GM21576 (cell line): ENCODE measurements at regions not wholly inside any gene's neighbourhood (a gene's known extent, or its start where the extent isn't known, plus 50 kb on each side); places are given as distances from the start of the nearest gene placed in this dataset.
"Not testable (repeated sequence)": the region's sequence is repeated elsewhere in the genome, so short reads cannot be mapped to it uniquely, and the experiment has no call there.

Experiments
- ATAC-seq: cut with Tn5 transposase; IDR thresholded peaks from one replicate; pipeline ENCODE4 v1.9.1; 2021; ENCODE audit warnings: mild to moderate bottlenecking, moderate library complexity; ENCODE audit not compliant: unreplicated experiment

DNA sequence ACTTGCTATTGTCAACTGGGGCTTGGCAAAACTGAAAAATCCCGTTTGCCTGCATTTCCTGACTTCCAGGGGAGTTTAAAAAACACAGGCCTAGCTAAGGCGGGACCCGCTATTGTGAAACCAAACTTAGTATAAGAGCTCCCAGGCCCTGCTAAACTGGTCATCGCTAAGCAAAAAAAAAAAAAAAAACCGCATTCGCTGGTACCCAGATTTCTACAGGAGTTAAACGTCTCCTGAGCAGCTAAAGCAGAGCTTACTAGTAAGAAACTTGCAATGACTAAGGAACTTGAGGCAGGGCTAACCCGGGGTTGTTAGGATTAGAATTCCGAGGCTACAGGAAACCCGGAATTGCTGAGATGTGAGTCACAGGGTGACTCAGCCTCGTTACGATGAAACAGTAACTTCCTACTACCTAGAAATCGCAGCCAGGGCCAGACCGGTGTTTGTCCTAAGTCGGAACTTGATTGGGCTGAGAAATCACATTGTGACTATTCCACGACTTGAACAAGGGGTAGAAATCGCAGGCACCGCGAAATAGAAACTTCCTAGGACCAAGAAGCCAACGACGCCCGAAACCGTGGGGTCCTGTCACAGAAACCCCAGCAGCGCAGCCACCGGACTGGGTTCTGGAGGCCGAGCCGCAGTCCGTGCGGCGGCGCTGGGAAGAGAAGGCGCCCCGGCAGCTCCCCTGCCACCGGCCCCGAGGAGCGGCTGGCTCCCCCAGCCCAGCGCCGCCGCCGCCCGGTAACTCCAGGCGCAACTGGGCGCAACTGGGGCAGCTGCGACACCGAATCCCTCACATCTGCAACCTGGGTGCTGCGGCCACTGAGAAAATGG, 89.4 kb downstream of the ANXA2R start:
- ATAC-seq = peak; percentile 31

DNA sequence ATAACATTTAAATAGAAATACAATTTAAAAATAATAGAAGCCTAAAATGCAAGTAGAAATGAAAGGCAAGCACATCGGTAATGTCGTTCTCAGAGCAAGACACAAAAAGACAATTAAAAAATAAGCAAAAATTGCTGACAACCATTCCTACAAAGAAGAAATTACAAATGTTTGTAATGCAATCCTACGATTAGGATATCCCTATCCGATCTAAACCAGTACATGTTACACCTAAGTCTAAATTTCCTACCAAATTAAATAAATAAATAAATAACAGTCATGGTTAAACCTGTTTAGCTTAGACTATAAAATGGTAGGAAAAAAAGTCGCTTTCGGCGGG, 90.0 kb downstream of the ANXA2R start:
- ATAC-seq = no peak

GRCh38 chr5:42949348-42950115, 90.6 kb downstream of the ANXA2R start:
- peak; percentile 62 for ATAC-seq

GRCh38 chr5:42948961-42949347, 91.2 kb downstream of the ANXA2R start:
- no peak for ATAC-seq

DNA sequence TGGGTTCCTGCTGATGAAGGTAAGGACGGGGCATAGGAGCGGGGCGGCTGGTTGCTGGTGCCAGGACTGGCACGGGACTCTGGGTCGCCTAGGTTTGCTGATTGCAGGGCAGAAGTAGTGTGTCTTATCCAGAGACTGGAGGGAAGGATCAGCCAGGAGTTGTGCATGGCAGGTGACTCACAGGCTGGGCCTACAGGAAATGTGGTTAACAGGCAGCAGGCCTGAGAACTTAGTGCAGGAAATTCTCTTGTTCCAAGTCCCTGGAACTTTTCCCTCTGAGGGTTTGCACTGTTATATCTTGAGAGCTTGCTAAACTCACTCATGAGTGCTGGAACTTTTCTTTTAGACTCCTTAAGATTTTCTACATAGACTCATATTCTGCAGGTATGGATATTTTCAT, 95.1 kb downstream of the ANXA2R start:
- no peak for ATAC-seq

DNA sequence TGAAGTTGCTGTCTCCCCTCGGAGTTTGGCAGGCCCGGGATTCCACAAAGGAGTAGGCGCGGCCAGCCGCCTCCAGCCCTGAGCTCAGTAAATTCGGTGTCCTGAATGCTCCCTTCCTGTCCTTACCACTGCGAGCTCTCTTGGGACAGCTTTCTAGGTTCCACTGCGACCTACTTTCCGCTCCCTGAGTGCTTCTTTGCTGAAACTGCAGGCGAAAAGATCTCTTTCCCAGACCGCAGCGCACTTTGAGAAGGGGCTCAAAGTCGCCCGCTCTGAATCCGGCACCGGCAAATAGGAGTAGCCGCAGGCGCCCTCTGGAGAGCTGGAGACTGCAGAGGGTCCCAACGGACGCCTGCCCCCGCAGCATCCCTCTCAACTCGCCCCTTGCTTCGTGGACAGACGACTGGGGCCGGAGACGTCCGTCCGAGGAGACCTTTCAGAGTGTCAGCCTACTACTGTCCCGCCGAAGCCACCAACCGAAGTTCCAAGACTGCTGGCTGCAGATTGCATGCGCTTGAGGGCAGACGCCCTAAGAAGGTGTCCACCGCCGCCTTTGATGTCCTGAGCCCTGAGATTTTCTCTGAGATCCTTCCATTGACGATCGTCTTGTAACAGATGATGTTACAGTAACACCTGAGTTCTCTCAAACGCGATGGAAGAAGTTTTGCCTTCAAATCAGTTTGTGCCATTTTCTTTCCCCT, 96.0 kb downstream of the ANXA2R start:
- no peak for ATAC-seq

DNA sequence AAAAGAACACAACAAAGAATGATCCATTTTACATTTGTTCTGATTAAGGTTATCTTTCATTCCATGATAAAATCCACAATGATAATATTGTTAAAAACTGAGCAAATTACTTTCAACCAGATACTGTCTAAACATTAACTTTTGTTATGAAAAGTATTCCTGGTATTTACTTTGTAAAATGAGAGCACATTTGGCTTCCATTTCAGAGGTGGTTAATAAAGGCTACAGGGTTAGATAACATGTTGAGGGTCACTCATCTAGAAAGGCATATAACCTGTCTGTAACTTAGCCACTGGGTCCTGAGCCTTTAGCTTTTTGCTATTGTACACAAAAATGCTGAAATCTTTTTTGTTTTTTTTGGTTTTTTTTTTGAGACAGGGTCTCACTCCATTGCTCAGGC, 99.3 kb downstream of the ANXA2R start:
- ATAC-seq = no peak

DNA sequence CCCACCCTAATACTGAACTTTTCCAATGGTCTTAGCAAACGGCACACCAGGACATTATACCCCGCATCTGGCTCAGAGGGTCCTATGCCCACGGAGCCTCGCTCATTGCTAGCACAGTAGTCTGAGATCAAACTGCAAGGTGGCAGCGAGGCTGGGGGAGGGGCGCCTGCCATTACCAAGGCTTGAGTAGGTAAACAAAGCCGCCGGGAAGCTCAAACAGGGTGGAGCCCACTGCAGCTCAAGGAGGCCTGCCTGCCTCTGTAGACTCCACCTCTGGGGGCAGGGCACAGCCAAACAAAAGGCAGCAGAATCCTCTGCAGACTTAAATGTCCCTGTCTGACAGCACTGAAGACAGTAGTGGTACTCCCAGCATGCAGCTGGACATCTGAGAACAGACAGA, 108.1 kb downstream of the ANXA2R start:
- not testable (repeated sequence) for ATAC-seq

DNA sequence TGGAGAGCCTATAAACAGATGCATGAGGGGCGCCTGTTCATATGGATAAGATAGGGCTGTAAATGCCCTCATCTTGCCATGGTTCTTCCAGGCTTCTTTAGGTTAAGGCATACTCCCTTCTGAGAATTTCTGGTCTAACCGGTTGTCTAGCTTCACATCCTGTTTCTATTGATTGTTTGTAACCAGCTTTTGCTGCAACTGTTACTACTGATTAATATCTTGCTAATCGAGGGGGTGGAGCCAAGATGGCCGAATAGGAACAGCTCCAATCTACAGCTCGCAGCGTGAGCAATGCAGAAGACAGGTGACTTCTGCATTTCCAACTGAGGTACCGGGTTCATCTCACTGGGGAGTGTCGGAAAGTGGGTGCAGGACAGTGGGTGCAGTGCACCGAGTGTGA, 108.7 kb downstream of the ANXA2R start:
- not testable (repeated sequence) for ATAC-seq

DNA sequence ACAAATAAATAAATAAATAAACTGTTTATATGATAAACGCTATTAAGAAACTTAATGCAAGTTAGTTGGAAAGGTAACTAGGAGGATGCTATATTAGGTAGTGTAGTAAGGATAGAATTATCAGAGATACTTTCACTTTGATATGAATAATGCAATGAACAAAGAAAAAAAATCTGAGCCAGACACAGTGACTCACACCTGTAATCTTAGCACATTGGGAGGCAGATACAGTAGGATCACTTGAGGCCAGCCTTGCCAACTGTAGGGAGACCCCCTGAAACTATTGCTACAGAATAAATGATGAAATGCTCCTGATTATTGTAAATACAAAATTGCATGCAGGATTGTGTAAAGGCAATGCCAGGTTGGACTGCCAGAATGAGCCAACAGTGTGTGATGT, 109.2 kb downstream of the ANXA2R start:
- ATAC-seq = no peak

DNA sequence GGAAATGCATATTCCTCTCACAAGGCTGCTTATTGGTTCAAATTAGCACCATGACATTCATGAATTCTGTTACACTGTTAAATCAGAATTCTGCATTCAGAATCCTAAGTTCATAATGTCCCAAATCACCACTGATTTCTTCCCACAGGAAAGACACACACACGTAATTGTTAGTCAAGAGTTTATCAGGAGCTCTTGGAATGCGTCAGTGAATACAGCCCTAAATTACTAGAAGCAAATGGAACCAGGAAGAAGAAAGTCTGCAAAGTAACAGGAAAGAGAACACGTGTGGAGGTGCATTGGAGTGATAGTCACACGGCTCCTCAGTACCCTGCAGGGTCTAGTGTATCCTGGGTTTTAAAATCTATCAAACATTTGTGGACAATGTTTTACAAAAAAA, 110.2 kb downstream of the ANXA2R start:
- no peak for ATAC-seq

- peak; percentile 82 for ATAC-seq
Measured at GRCh38 chr5:42927730-42928129, 112.4 kb downstream of the ANXA2R start.

DNA sequence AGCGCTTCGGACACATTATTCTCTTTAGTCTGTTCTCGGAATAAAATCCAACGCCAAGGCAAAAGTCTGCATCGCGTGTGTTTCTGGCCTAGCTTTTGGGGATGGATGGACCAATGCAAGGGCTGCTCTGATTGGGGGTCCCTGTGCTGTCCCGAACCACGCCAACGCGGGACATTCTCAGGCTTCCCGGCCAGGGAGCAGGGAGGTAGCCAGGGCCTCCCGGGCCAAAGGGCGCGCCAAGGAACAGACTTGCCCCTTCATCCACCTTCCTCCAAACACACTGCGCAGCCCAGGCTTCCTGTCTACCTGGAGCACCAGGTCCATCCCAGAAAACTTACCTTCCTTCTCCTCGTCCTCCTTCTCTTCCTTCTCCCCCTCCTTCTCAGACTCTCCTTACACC, 113.0 kb upstream of the SELENOP start:
- ATAC-seq = no peak

DNA sequence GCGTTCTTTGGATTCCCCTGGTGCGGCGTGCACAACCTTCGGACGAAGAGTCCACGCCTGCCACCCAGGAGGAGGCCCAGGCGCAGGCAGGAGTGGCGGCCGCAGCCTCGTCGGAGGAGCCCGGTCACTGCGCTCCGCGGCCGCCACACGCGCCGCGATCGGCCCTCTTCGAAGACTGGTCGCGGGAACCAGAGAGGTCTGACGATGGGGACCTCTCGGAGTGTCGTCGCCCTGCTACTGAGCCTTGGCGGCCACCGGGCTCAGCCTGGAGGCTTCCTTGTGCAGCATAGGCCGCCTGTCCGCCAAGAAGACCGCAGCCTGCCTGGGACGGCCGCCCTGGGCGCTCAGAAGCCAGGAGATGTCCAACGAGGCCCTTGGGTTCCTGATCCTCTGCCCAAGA, 112.5 kb upstream of the SELENOP start:
- ATAC-seq = no peak

GRCh38 chr5:42923710-42924109, 112.0 kb upstream of the SELENOP start:
- ATAC-seq = no peak

DNA sequence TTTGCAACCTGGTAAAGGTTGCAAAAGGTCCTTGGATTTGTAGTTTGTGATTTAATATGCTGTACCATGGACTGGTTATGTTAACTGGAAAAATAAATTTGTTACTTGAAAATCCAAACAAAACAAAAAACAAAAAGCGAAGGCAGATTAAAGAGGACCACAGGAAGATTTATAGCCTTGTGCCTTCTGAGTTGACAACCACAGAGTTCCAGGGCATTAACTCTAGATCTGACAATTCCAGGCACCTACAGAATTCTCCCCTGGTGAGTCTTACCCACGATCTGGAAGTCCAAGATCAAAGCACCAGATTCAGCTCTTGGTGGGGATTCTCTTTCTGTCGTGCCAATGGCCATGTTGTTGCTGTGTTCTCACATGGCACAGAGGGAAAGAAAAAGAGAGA, 107.9 kb upstream of the SELENOP start:
- ATAC-seq = no peak

DNA sequence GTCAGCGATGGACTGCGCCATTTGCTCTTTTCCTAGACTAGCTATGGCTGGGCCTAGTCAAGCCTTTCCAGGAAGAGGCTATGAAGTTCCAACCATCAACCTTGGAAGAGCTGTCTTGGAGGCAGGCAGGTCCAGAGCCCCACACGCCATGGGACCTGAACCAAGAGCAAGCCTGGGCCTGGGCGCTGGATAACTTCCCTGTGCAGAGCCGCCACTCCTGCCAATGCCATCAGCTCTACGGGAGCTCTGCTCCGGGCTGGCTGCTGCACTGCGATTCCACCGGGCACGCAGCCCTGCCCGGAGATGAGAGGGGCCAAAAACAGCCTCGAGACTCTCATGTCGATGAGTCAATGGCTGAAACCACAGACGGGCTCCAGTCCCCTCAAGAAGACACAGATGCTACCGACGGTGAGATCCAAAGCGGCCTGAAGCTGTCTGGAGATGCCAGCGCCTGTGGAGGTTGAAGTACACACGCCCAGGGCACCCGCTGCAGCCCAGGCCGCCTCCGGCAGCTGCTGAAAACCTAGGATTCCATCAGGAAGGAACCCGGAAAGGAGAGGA, 103.7 kb upstream of the SELENOP start:
- ATAC-seq = no peak

DNA sequence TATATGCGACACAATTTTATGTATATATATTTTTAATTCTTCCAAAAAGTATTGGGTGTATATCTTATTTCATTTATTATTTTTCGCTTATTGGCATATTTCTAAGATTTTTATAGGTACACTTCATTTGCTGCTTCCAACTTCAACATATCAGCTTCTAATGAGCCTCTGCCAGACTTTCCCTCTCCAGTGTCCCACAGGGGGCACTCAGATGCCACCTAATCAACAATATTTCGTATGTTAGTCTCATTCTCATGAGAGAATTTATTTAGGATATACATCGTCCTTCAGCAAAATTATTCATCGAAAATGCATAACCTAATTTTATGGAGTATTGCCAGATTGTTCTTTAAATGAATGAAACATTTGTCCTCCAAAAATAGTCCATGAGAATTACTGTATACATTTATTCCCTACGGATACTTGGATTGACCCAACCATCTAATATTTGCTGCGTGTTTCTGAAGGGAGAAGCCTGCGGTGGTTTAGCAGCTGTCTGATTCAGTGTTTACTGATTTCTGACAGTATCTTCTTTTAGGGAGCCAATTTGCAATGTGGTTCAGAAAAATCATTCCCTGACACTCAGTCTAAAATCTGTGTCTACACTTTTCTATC, 100.6 kb upstream of the SELENOP start:
- no peak for ATAC-seq

- peak; percentile 94 for ATAC-seq
Measured at GRCh38 chr5:42908509-42909488, 97.1 kb upstream of the SELENOP start.

DNA sequence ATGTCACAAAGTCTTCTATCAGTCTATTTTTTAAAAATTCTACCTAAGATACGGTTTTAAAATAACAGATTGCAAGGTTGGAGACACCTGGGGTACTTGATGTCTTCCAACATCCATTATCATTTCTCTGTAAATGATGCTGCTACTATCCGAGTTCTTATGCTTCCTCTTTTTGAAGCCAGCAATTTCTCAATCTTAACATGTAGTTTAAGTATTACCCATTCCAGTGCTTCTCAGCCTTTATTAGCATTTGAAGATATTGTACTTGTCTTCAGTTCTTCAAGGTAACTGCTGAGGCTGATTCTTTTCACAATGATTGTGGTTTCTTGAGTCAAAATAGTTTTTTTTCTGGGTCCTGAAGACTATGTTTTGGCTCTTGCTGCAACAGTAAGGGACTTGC, 96.4 kb upstream of the SELENOP start:
- ATAC-seq = no peak
